ENCODE measurements at regions not wholly inside any gene's neighbourhood (a gene's known extent, or its start where the extent isn't known, plus 50 kb on each side); places are given as distances from the start of the nearest gene placed in this dataset.

DNA sequence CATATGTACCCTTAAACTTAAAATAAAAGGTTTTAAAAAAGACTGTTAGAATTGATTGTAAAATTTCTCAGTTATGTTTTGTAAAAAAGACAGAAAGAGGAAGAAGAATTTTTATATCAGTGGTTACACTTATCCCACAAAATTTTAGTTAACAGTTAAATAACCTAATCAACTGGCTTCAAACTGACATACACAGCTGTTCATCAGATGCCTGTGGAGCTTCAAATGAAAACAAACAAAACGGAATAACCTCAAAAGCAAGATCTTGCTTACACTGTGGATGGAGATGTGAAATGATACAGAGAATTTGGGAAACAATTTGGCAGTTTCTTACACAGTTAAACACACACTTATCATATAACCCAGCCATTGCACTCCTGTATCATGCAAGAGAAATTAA, 521.0 kb downstream of the ETS1 start:
- DNase-seq (ENCODE audit: insufficient read length, low spot score): no peak
- FAIRE-seq: no peak
- no peak for TF ChIP-seq SPI1 (IDR thresholded peaks at IDR 0.05; ENCODE audit: low read depth, low read length)
- TF ChIP-seq PAX5 (IDR thresholded peaks at IDR 0.05; ENCODE audit: insufficient read depth, low read length, severe bottlenecking): no peak
- no peak for TF ChIP-seq POLR2AphosphoS5 (IDR thresholded peaks at IDR 0.05; ENCODE audit: low read depth, low read length)
- no peak for TF ChIP-seq POLR2A (IDR thresholded peaks at IDR 0.05; ENCODE audit: low read depth, low read length)
- no peak for TF ChIP-seq TAF1 (IDR thresholded peaks at IDR 0.05; ENCODE audit: low read depth, low read length)
- TF ChIP-seq POU2F2 (IDR thresholded peaks at IDR 0.05; ENCODE audit: low read depth, low read length): no peak

- TF ChIP-seq POLR2AphosphoS5 (IDR thresholded peaks at IDR 0.05; ENCODE audit: low read depth, low read length) (no peak), TAF1 (IDR thresholded peaks at IDR 0.05; ENCODE audit: low read depth, low read length) (no peak), POU2F2 (IDR thresholded peaks at IDR 0.05; ENCODE audit: low read depth, low read length) (no peak), PAX5 (IDR thresholded peaks at IDR 0.05; ENCODE audit: insufficient read depth, low read length, severe bottlenecking) (no peak), SPI1 (IDR thresholded peaks at IDR 0.05; ENCODE audit: low read depth, low read length) (no peak), POLR2A (IDR thresholded peaks at IDR 0.05; ENCODE audit: low read depth, low read length) (no peak)
- FAIRE-seq (no peak), DNase-seq (ENCODE audit: insufficient read length, low spot score) (no peak)
Measured at GRCh38 chr11:128061281-128061871, 526.0 kb downstream of the ETS1 start.

DNA sequence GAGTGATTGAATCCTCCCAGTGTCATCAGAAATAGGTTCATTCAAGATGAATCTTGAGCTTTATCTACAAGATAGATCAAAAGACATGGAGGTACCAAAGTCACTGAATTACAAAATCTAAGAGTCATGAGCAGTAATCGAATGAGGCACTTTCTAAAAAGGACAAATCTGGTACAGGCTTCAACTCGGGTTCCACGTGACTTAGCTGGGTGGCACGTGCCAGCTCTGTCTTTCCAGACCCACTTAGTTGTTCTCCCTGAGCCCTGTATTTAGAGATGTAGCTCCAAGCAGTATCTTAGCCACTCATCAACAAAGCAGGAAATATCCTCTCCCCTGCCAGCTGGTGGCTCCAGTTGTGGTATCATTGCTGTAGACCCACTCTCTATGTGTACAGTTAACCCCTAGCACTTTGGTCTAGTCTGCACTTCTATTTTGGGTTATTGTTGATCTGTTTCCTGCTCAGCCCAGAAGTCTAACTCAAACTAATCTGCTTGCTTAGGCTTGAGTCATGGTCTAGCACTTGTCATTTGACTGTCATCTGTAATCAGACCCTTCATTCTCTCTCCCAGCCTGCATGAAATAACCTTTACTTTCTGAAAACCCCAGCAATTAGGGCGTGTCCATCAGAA, 528.7 kb downstream of the ETS1 start:
- FAIRE-seq (no peak), DNase-seq (ENCODE audit: insufficient read length, low spot score) (no peak)
- no peak for TF ChIP-seq TAF1 (IDR thresholded peaks at IDR 0.05; ENCODE audit: low read depth, low read length)
- TF ChIP-seq POU2F2 (IDR thresholded peaks at IDR 0.05; ENCODE audit: low read depth, low read length): no peak
- TF ChIP-seq POLR2A (IDR thresholded peaks at IDR 0.05; ENCODE audit: low read depth, low read length): no peak
- TF ChIP-seq PAX5 (IDR thresholded peaks at IDR 0.05; ENCODE audit: insufficient read depth, low read length, severe bottlenecking): no peak
- TF ChIP-seq POLR2AphosphoS5 (IDR thresholded peaks at IDR 0.05; ENCODE audit: low read depth, low read length): no peak
- TF ChIP-seq SPI1 (IDR thresholded peaks at IDR 0.05; ENCODE audit: low read depth, low read length): no peak

GRCh38 chr11:128057786-128058395, 529.5 kb downstream of the ETS1 start:
- no peak for TF ChIP-seq PAX5 (IDR thresholded peaks at IDR 0.05; ENCODE audit: insufficient read depth, low read length, severe bottlenecking)
- TF ChIP-seq POLR2A (IDR thresholded peaks at IDR 0.05; ENCODE audit: low read depth, low read length): no peak
- no peak for TF ChIP-seq POLR2AphosphoS5 (IDR thresholded peaks at IDR 0.05; ENCODE audit: low read depth, low read length)
- TF ChIP-seq TAF1 (IDR thresholded peaks at IDR 0.05; ENCODE audit: low read depth, low read length): no peak
- TF ChIP-seq SPI1 (IDR thresholded peaks at IDR 0.05; ENCODE audit: low read depth, low read length): no peak
- no peak for TF ChIP-seq POU2F2 (IDR thresholded peaks at IDR 0.05; ENCODE audit: low read depth, low read length)
- FAIRE-seq: no peak
- DNase-seq (ENCODE audit: insufficient read length, low spot score): no peak

GRCh38 chr11:128055576-128056217, 531.7 kb downstream of the ETS1 start:
- DNase-seq (ENCODE audit: insufficient read length, low spot score) (no peak), FAIRE-seq (no peak)
- TF ChIP-seq TAF1 (IDR thresholded peaks at IDR 0.05; ENCODE audit: low read depth, low read length) (no peak), PAX5 (IDR thresholded peaks at IDR 0.05; ENCODE audit: insufficient read depth, low read length, severe bottlenecking) (no peak), POLR2A (IDR thresholded peaks at IDR 0.05; ENCODE audit: low read depth, low read length) (no peak), POU2F2 (IDR thresholded peaks at IDR 0.05; ENCODE audit: low read depth, low read length) (no peak), POLR2AphosphoS5 (IDR thresholded peaks at IDR 0.05; ENCODE audit: low read depth, low read length) (no peak), SPI1 (IDR thresholded peaks at IDR 0.05; ENCODE audit: low read depth, low read length) (no peak)

GRCh38 chr11:128053981-128054931, 533.1 kb downstream of the ETS1 start:
- TF ChIP-seq POLR2A (IDR thresholded peaks at IDR 0.05; ENCODE audit: low read depth, low read length): no peak
- DNase-seq (ENCODE audit: insufficient read length, low spot score) (no peak), FAIRE-seq (no peak)

DNA sequence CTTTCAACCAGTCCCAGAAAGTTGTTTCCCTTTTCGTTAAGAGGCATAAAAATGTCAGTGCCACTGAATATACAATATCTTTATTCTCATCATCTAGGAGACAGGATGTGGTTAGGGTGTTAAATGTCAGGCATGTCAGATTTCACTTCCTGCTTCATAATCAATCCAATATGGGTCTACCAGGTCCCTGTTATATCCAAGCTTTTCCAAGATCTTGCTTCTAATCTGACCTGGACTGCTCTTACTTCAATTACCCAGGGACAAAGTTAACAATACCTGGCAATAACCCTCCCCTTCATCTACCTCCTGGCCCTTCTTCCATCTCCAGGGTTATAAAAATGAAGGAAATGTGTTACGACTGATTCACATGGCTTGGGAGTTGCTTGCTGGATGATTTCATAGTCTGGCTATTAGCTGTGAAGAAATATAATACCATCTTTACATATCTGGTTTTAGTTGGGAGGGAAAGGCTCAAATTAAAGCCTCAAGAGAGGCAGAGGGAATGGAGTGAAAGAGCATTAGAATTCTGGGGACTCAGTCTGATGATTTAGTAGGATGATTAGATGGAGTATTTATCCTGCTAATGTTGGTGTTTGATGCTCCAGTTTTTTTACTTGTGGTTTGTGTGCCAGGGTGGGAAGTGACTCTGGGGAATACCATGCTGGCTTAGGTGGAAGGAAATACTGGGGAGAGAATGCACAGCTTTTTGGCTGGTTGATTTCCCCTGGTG, 534.3 kb downstream of the ETS1 start:
- DNase-seq (ENCODE audit: insufficient read length, low spot score): no peak
- TF ChIP-seq PAX5 (IDR thresholded peaks at IDR 0.05; ENCODE audit: insufficient read depth, low read length, severe bottlenecking) (no peak), POU2F2 (IDR thresholded peaks at IDR 0.05; ENCODE audit: low read depth, low read length) (no peak), POLR2A (IDR thresholded peaks at IDR 0.05; ENCODE audit: low read depth, low read length) (no peak), SPI1 (IDR thresholded peaks at IDR 0.05; ENCODE audit: low read depth, low read length) (peak; percentile 42; the same call in 1 of the 2 replicates), TAF1 (IDR thresholded peaks at IDR 0.05; ENCODE audit: low read depth, low read length) (no peak), POLR2AphosphoS5 (IDR thresholded peaks at IDR 0.05; ENCODE audit: low read depth, low read length) (no peak)
- no peak for FAIRE-seq

DNA sequence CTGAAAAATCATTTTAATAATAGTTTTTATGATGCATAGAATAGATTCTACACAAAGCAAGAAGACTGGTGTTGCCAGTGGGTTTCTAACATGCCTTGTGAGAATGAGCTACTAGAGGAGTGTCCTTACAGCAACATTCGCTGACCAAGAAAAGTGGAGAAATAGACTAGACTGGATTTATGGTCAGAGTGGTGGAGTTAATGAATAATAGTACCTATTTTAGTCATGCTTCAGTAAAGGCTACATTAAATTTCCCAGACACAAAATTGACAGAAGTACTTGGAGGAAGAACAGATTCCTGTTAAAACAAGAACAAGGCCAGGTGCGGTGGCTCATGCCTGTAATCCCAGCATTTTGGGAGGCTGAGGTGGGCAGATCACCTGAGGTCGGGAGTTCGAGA, 539.2 kb downstream of the ETS1 start:
- DNase-seq (ENCODE audit: insufficient read length, low spot score) (no peak), FAIRE-seq (no peak)
- no peak for TF ChIP-seq POLR2A (IDR thresholded peaks at IDR 0.05; ENCODE audit: low read depth, low read length)
- no peak for TF ChIP-seq PAX5 (IDR thresholded peaks at IDR 0.05; ENCODE audit: insufficient read depth, low read length, severe bottlenecking)
- TF ChIP-seq TAF1 (IDR thresholded peaks at IDR 0.05; ENCODE audit: low read depth, low read length): no peak
- TF ChIP-seq SPI1 (IDR thresholded peaks at IDR 0.05; ENCODE audit: low read depth, low read length): no peak
- no peak for TF ChIP-seq POLR2AphosphoS5 (IDR thresholded peaks at IDR 0.05; ENCODE audit: low read depth, low read length)

Data from GM12891 (cell line).